Germinal center (tissue), 1 donor: ENCODE measurements at regions not wholly inside any gene's neighbourhood (a gene's known extent, or its start where the extent isn't known, plus 50 kb on each side); places are given as distances from the start of the nearest gene placed in this dataset.

Experiments used
- DNase-seq: peaks from one replicate; pipeline ENCODE4 v3.0.0; 2012; ENCODE audit warnings: mixed read lengths, low spot score

DNA sequence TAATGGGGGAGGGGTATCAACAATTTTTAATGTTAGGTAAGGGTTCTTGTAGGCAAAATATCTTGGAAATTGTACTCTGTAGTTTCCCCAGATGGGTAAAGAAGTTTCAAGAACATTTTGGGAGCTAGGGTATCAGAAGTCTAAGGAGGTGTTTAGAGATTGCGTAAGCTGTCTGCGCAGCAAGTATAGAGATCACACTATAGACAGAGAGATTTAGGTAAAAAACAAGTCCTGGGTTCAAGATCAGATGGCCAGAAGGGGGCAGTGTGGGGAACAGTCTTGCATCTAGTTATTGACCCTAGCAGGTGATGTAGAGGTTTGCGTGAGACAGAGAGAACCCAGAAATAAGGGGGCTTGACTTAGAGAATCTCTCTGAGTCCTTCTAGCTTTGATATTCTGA lies 80.8 kb downstream of the S1PR1 start:
- DNase-seq: no peak

DNA sequence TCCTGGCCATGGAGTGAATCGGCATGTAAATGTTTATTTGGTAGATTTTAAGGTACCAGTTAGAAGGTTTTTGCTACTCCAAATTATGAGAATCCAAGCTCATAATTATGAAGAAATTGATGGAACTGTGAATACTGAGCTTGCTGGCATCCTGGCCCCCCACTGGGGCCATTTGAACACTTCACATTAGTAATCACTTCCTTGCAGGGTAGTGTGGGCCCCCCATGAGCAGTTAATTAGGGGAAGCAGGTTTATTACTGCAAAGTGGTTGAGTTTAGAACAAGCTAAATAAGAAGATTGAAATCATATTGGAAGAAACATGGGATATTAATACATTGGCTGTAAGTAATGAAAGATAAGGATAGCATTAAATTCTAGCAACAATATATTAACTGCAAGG lies 86.7 kb downstream of the S1PR1 start:
- no peak for DNase-seq

DNA sequence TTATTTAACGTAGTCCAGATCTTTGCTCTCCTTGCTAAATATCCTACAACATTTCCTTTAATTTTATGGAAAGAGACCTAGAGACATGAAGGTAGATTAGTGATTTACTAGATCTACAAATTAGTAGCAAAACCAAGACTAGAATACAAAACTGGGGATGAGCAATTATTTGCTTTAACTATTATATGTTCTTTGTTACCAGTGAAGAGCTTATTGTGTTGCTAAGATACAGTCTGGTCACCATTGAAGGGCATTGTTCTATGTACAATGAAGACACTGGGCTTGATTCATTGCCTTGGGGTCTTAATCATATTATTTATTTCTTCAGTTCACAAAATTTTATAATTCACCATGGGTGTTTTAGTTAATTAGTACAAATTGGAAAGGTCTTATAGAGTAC lies 88.3 kb downstream of the S1PR1 start:
- DNase-seq: no peak

DNA sequence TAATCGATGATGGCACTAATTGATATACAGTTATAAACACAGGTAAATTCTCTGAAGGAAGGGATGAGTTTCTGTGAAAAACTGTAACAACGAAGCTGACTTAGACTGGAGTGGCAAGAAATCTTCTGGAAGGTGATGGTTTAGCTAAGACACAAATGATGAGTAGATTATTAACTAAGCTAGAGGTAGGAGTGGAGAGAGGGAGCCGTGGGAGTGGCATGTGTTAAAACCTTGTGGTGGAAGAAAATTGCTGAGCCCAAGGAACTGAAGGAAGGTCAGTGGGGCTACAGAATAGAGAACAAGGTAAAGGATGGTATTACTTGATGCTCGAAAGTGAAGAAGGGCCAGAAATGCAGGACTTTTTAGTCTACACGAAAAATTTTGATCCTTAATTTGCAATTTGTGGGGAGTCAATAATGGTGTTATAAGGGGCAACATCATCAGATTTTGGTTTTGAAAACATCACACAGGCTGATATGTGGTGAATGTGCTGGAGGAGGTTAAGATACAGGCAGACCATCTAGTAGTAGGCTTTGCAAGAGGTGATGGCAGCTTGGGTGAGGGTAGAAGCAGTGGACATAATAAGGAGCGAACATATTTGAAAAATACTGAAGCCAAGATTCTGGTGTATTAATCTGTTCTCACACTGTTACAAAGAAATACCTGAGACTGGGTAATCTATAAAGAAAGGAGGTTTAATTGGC lies 93.8 kb downstream of the S1PR1 start:
- no peak for DNase-seq

DNA sequence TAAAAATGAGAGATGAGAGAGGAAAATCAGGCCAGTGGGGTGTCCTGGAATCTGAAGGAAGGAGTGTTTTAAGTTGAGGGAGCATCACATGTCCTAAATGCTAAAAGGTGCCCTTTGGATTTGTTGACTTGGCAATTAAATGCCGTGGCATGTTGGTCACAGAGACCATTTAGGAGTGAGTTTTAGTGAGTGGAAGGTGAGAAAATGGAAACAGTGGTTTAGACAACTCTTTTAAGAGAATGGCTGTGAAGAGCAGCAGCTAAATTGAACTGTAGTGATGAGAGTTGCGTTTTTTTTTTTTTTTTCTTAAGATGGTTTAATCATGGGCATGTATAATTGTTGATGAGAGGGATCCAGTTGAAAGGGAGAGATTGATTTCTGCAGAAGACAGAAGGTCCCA lies 95.0 kb downstream of the S1PR1 start:
- DNase-seq: no peak

DNA sequence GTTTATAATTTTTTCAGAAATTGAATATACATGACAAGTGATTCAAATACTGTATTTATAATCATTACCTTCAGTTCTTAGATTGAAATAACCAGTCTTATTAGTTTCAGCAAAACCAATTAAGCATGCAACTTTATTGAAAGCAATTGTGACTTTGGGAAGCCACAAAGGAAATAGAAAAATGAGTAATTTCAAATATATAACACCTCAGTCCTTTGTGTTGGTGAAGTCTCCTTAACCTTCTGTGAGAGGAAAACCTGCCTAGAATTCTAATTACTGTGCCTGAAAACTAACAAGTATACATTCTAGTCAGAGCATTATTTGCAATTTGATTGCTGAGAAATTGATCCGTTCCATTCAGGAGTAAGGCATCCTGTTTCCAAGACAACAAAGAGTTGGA lies 95.8 kb downstream of the S1PR1 start:
- no peak for DNase-seq

DNA sequence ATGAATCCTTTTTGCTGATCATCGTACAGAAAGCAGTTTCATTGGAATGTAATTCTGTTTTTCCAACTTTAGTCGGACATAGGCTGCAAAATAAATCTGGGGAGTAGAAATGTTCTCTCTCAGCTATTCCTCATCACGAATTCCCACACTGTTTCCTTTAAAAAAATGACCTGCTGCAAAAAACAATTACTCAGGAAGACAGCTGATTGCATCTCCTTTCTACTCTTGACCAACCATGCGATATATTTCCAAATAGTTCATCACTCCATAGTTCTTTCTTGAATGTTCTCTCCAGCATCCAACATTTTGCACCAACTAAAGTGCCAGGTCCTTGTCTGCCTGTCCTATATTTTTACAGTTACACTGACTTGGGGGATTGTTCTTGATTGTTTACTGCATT lies 96.4 kb downstream of the S1PR1 start:
- DNase-seq: no peak

DNA sequence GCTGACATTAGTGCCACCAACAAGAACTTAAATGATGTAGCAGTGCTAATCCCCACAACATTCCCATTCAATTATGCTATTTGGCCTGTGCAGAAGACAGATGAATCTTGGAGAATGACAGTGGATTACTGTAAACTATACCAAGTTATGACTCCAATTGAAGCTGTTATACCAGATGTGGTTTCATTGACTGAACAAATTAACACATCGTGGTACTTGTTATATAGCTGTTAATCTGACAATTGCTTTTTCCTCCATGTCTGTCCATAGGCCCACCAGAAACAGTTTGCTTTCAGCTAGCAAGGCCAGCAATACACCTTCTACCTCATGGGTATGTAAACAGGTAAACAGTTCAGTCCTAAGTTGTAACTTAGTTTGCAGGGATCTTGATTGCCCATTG lies 101.1 kb downstream of the S1PR1 start:
- DNase-seq: no peak

DNA sequence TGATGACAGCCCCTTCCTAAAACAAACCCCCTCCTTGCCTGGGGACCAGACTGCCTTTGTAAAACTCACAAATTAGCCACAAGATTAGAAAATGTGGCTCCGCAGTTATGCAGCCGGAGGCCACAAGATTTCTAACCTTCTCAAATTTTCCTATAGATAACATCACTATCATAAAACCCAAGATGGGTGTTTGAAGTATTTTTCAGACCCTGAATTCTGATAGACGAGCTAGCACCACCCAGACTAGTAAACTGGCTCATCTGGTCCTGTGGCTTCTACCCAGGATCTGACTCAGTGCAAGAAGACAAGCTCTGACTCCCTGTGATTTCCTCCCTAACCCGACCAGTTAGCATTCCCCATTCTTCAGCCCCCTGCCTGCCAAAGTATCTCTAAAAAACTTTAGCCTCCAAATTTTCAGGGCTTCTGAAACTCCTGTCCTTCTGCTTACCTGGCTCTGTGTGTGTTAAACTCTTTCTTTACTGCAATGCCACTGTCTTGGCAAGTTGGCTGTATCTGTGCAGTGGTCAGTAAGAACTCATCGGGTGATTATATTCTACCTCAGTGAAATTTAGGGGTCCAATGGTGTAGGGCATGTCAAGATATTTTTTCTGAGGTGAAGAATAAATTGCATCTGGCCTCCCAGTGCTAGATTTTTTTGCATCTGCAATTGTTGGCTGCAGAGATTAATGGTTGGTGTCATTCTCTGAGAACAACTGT lies 102.1 kb downstream of the S1PR1 start:
- DNase-seq: no peak

DNA sequence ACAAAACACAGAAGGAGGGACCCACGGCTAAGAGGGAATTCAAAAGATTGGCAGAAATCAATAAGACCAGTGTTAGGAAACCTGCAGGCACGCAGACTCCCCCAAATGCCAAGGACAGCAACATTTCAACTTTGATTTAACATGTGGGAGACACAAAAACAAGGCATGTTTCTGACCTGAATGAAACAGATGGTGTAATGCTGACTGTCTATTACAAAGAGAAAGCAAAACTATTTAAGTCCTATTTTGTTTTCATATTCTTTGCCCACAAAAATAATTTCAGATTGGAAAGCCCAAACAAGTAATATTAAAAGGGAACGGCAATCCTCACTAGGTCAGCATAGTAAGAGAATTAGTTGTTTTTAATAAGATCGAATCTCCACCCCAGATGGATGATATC lies 107.9 kb downstream of the S1PR1 start:
- DNase-seq: no peak

DNA sequence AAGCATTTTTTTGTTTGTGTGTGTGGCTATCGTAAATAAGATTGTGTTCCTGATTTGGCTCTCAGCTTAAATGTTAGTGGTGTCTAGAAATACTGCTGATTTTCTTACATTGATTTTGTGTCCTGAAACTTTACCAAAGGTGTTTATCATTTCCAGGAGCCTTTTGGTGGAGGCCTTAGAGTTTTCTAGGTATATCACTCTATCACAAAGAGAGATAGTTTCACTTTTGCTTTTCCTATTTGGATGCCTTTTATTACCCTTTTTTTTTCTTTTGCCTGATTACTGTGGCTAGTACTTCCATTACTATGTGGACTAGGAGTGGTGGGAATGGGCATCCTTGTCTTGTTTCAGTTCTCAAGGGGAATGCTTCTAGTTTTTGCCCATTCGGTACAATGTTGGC lies 109.6 kb downstream of the S1PR1 start:
- no peak for DNase-seq

DNA sequence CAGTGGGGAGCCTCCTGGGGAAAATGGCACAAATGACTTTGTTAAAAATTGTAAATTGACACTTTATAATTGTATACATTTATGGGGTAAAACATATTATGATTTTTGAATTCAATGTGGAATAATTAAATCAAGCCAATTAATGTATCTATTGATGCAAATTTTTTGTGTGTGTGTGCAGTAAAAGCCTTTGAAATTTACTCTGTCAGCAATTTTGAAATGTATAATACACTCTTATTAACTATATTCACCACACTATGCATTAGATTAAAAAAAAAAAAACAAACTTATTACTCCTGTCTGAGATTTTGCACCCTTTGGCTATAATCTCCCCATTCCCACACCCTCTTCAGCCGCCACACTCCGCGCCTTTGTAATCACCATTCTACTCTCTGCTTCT lies 119.2 kb downstream of the S1PR1 start:
- no peak for DNase-seq

DNA sequence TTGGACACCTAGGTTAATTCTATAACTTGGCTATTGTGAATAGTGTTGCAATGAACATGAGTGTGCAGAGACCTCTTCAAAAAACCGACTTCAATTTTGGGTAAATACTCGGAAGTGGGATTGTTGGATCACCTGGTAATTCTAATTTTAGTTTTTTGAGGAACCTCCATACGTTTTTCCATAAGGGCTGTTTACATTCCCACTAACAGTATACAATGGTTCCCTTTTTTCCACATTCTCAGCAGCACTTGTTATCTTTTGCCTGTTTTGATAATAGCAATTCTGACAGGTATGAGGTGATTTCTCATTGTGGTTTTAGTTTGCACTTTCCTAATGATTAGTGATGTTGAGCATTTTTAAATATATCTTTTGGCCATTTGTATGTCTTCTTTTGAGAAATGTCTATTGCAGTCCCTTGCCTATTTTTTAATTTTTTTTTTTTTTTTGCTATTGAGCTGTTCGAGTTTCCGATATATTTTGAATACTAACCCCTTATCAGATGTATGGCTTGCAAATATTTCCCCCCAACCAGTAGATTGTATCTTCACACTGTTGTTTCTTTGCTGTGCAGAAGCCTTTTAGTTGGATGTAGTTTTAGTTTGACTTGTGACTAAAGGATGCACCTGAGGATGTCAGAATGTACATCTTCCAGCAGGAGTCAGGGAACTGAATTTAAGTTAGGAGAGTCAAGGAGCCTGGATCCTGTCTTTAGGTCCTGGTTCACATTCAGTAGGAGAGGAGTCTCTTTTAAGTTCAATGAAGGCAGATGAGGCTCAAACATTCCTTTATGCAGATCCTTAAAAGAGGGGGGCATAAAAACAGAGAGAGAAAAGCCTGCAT lies 120.0 kb downstream of the S1PR1 start:
- DNase-seq: no peak

DNA sequence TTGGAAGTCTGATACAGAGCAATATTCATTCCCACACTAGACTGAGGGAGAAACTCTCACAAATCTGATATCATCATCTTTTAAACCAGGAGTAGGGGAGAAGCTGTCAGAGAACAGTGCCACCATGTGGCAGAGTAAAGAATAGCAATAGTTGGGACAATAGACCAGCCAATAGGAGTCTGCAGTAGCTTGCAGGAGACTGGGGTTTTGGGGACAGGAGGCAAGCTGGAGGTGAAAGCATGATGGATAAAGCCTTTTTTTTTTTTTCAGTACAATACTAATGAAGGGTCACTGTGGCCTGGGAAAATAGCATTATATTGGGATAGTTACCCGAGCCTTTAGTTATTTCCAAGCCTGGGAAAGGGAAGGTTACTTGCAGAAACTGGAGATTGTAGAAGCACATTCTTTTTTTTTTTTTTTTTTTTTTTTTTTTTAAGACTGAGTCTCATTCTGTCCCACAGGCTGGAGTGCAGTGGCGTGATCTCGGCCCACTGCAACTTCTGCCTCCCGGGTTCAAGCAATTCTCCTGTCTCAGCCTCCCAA lies 120.7 kb downstream of the S1PR1 start:
- DNase-seq: peak; percentile 83

DNA sequence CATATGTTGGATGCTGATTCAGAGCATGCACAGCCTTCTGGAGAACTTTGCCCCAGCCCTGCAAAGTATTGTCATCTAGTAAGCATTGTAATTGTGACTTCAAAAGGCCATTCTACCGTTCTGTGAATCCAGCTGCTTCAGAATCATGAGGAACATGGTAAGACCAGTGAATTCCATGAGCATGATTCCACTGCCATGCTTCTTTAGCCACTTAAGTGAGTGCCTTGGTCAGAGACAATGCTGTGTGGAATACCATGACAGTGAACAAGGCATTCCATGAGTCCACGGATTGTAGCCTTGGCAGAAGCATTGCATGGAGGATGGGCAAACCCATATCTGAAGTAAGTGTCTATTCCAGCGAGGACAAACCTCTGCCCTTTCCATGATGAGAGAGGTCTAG lies 123.7 kb downstream of the S1PR1 start:
- no peak for DNase-seq

DNA sequence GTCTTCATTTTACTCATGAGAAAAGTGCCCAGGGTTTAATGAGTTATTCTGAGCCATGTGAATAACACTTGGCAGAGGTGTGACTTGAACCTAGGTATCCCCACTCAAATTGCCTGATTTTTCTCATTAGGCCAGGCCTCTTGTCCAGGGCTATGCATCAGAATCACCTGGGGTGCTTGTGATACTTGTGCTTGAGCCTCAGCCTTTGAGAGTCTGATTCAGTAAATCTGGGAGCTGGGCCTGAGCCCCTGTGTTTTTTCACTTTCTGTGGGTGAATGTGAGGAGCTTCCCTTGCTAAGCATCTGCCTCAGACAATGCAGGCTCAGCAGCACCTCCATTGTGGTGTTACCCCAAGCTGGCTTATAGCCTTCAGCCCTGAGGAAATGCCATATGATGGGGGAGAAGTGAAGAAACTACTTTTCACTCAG lies 127.1 kb downstream of the S1PR1 start:
- no peak for DNase-seq

DNA sequence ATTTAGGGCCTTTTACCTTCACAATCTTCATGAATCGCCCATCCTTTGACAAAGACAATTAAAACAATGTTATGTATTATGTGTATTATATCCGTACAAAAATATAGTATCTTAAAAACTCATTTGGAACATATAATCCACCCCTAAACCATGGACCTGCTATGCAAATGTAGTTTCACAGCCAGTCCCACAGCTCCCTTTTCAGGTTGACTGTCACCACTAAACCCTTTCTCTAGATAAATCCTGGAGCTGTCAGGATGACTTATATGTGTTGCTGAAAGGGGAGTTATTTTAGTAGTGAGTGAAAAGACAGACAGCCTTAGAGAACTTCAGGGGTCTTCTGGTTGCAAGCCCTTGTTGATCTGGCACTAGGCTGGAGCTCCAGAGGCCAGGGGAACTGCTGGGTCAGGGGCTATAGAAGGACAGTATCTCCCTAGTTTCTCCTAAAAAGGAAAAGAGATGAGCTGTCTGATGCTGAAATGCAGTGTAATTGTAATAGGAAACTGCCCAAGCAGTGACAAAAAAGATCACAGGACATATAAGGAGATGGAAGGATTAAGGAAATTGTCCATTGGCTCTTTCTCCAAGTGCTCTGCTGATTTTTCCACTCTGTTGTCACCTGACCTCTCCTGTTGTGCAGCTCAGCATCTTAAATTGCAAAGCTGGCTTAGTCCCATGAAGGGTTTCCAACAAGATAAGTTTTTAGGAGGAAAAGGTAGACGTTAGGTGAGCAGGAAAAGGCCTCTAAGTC lies 127.7 kb downstream of the S1PR1 start:
- DNase-seq: no peak

DNA sequence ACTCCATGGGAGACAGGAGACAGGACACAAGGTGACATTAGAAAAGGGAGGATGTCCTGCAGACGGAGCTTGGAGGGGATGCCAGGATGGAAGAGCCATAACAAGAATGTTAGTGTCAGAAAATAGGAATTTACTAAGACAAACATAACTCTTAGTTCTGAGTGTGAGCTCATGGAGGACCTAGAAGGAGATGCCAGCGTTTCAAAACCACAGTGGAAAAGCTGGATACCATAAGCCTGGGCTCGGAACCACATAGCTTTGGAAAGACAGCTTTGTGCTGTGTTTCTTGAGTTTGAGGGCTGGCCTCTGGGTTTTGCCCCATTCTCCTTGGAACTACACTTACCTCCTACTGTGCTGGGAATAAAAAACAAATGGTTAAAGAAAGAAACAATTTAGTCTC lies 128.4 kb downstream of the S1PR1 start:
- DNase-seq: no peak

DNA sequence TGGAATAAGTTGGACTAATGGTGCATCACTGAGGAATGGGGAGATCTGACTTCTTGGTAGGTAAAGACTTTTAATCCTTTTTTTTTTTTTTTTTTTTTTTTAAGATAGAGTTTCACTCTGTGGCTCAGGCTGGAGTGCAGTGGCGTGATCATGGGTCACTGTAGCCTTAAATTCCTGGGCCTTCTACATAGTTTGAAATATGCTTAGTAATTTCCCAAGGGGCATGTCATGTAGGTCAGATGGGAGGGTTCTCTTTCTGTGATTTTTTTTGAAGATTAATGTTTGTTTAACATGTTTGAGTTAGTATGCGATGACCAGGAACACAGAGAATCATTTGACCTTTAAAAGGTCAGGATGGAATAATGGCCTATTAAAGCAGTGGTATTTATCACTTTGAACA lies 129.1 kb downstream of the S1PR1 start:
- DNase-seq: no peak

DNA sequence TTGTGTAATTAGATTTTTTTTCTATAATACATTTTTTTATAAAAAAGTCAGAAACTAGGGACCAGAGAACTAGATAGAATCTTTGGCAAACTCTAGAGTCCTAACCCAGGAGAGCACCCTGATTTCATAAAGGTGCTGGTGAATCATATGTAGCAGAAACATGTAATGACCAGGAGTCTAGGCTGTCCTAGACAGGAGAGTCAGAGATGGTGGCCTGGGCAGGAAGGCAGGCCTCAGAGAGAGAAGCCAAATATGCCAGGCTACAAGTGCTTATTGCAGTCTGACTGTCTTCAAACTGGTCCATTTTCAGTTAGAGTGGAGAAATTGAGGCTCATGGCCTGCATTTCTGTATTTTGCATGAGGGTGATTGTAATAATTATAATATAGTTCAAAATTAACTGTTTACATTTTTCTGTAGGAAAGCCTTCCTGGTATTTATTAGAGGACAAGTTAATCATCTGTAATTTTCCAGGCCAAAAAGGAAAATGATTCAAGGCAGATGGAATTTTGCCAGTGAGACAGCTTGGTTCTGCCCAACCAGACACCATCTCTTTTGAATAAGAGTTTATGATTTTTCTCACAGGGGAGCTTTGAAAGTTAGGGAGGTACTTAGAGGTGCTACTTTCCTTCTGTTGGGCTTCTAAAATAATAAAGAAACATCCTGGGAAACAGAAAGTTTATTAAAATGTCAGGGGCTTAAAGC lies 129.8 kb downstream of the S1PR1 start:
- no peak for DNase-seq

DNA sequence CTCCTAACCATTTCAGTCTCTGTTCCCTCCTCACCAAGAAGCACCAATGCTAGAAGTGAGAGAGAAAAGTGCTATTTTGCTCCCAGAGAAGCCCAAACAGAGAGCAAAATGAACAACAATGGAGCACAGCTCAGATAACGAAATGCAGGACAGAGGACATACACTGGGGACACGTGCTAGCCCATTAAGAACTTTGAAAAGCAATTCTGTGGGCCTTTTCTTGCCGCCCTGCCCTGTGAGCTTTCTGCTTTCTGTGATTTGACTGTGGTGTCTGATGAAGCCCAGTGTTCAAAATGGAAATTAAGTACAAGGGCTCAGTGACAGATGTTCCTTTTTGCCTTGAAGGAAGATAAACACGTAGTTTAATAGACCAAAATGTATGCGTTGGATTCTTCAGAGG lies 130.8 kb downstream of the S1PR1 start:
- no peak for DNase-seq
